Stimulated activated naive CD8-positive, alpha-beta T cell treated with anti-CD3 and anti-CD28 coated beads, Interleukin-15, Interleukin-2, amounts not matched to agents 100 U/mL and 50 U/mL, for 24 hours (primary cell): ENCODE measurements at regions not wholly inside any gene's neighbourhood (a gene's known extent, or its start where the extent isn't known, plus 50 kb on each side); places are given as distances from the start of the nearest gene placed in this dataset.
"Not testable (repeated sequence)": the region's sequence is repeated elsewhere in the genome, so short reads cannot be mapped to it uniquely, and the experiment has no call there.

Experiments
- ATAC-seq: fragments of 150-1000 bp; cut with Tn5 transposase; one replicate; pipeline ENCODE4 v1.10.0; 2021
- DNase-seq: peaks from one replicate; pipeline ENCODE4 v3.0.0; 2021

DNA sequence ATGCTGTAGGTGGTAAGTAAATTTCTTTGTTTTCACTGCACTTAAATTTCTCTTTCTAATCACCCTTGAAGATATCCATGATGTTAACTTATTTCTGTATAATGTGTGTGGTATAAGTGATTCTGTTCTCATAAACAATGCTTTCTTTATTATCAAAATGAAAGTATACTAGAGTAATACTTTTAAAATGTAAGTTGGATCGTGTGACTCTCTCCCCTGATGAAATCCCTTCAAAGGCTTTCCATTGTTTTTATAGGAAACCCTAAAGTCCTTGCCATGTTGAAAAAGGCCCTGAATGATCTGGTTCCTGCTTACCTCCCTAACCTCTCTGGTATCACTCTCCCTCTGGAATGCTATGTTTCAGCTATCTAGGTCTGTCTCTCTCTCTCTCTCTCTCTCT is 191.1 kb upstream of the LHX8 start:
- ATAC-seq (no peak), DNase-seq (no peak)

DNA sequence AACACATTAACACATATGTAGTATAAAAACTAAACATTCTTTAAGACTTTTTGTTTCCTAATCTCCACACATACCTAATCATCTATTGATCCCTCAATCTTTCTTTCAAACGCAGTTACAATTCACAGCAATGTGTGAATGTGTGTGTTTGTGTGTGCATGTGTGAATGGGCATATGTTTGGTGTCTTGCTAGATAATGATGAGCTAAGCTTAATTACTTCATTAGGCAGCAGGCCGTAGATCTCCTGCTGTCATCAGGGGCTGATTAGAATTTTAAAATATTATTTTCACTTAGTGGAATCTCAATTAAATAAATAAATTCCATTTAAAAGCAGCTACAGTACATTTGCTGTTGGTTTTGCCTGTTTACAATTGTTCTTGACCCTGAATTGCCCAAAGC is 187.8 kb upstream of the LHX8 start:
- no peak for ATAC-seq
- no peak for DNase-seq

GRCh38 chr1:74949348-74949747 is 184.8 kb upstream of the LHX8 start:
- DNase-seq, ATAC-seq: not testable (repeated sequence)

GRCh38 chr1:74951981-74952380 is 182.2 kb upstream of the LHX8 start:
- not testable (repeated sequence) for DNase-seq

DNA sequence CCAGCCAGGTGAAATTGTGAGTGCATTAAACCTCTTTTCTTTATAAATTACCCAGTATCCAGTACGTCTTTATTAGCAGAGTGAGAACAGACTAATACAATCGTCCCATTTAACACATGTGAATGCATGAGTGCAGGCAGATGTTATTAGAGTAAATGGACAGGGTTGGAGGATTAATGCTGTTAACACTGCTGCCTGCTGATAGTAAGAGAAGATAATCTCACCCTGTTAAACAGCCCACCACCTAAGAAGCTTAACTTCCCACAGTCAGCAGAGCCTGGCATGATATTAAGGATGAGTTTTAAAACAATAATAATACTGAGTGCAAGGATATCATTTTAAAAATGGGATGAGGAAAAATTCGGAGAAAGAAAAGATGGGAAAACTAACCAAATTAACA is 181.4 kb upstream of the LHX8 start:
- no peak for ATAC-seq
- no peak for DNase-seq

More at GRCh38 chr1:74951981-74952380, 182.2 kb upstream of the LHX8 start:
- ATAC-seq: not testable (repeated sequence)

DNA sequence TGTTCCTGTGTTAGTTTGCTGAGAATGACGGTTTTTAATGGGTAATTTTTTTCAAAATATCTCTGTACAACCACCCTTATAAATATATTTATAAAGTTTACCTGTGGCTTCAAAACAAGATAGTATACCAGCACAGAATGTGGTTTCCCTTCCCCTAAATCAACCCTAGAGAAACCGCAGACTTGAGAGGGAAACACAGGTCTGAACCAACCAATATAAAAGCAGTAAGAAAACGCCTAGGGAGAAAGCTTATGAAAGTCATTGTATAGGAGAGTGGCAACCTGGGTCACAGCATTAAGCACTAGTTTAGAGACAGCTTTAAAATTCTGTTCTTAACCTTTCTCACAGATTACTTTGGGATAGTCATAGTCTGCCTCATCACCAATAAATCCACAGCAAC is 180.6 kb upstream of the LHX8 start:
- no peak for DNase-seq
- ATAC-seq: no peak

- ATAC-seq (no peak), DNase-seq (no peak)
These were observed 171.1 kb upstream of the LHX8 start for GRCh38 chr1:74963120-74963519.

- DNase-seq: no peak
- no peak for ATAC-seq
These were observed 169.6 kb upstream of the LHX8 start for GRCh38 chr1:74964508-74965102.

GRCh38 chr1:74969566-74970135 is 164.5 kb upstream of the LHX8 start:
- DNase-seq (no peak), ATAC-seq (no peak)

- DNase-seq (no peak), ATAC-seq (no peak)
These were observed 162.2 kb upstream of the LHX8 start for GRCh38 chr1:74971982-74972381.

GRCh38 chr1:74976491-74976890 is 157.7 kb upstream of the LHX8 start:
- ATAC-seq: no peak
- no peak for DNase-seq

GRCh38 chr1:74992448-74992847 is 141.7 kb upstream of the LHX8 start:
- not testable (repeated sequence) for DNase-seq, ATAC-seq

DNA sequence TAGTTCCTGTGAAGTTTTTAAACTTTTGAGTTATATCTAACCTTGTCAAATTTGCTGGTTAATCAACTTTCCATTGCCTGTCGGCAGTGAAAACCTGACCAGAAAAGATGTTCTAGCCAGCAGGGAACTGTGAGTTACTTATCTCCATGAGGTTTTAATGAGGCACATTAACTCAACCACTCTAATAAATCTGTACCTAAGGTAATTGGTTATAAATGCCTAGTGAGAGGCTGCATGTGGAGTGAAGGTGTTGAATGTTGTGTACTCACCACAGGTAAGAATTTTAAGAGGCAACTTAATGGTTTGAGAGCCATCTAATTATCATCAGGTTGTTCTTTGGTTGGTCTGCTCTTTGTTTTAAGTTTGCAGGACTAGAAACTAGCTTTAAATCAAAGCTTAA is 138.4 kb upstream of the LHX8 start:
- DNase-seq: no peak
- ATAC-seq: no peak

- ATAC-seq: no peak
- DNase-seq: no peak
These were observed 123.6 kb upstream of the LHX8 start for GRCh38 chr1:75010547-75010946.

DNA sequence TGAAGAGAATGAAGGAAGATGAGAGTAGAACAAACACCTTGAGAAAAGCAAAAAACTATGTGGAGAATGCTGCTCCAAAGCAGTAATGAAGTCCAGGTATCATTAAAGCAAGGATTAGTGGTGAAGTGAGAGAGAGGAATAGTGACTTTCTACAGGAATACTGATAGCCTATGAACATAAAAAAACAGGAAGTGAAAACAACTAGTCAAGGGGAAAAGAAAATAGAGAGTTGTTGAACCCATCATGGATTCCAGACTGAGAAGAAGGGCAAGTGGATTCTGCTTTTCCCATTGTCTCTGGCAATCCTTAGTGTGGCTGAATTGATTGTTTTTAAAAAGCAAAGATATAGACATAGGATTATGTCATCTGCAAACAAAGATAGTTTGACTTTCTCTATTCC is 119.9 kb upstream of the LHX8 start:
- DNase-seq (no peak), ATAC-seq (no peak)

- no peak for ATAC-seq
- no peak for DNase-seq
These were observed 111.2 kb upstream of the LHX8 start for GRCh38 chr1:75023005-75023404.

DNA sequence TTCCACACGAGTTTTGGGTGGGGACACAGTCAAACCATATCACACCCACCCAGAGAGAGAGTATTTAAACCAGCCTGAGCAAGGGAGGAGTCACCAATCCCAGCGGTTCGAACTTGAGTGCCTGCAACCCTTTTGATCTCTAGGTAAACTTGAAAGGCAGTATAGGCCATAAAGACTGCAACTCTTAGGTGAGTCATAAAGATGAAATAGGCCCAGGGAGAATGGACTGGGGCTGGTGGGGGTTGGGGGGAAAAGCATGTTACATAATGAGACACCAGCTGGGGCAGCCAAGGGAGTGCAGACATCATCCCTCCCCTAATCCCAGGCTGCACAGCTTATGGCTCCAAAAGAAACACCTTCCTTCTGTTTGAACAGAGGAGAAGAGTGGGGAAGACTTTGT is 99.8 kb upstream of the LHX8 start:
- DNase-seq (no peak), ATAC-seq (no peak)

GRCh38 chr1:75035536-75035935 is 98.7 kb upstream of the LHX8 start:
- ATAC-seq: peak; percentile 40
- no peak for DNase-seq

DNA sequence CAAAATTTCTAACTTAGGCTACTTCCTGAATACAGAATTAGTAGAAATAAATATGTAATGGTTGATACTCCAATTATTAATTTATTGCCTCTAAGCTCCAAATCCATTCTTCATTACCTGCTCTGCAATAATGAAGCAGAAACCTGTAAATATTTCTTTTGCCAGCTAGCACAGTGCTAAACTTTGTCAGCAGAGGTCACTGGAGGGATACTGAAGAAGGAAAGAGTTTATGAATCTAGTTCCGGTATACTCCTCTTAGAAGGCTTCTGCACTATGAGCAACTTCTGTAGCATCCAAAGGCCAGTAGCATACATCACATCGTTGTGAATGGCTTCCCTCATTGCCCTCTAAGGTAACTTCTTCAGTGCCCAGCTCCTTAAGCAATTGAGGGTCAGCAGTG is 81.0 kb upstream of the LHX8 start:
- no peak for ATAC-seq
- DNase-seq: no peak

GRCh38 chr1:75058424-75058823 is 75.8 kb upstream of the LHX8 start:
- ATAC-seq (no peak), DNase-seq (no peak)

GRCh38 chr1:75062111-75062510 is 72.1 kb upstream of the LHX8 start:
- DNase-seq (no peak), ATAC-seq (no peak)

GRCh38 chr1:75067975-75068374 is 66.2 kb upstream of the LHX8 start:
- ATAC-seq: no peak
- DNase-seq: no peak

- ATAC-seq (no peak), DNase-seq (no peak)
These were observed 59.3 kb upstream of the LHX8 start for GRCh38 chr1:75074831-75075395.
